GM12865 (cell line): ENCODE measurements at regions not wholly inside any gene's neighbourhood (a gene's known extent, or its start where the extent isn't known, plus 50 kb on each side); places are given as distances from the start of the nearest gene placed in this dataset.
A peak's percentile ranks its signal among the peaks of the same experiment; 100 is the strongest.

Experiments
- DNase-seq: peaks from one replicate; pipeline ENCODE4 v3.0.0; 2010; ENCODE audit warnings: low read depth
- H3K4me3 ChIP-seq: 2 replicates; pipeline ENCODE4 v1.5.1; 2011; ENCODE audit warnings: mild to moderate bottlenecking, low read depth, low read length, control low read depth
- TF ChIP-seq, protein P1 (sequence below): IDR thresholded peaks from 2 replicates; pipeline ENCODE4 v1.5.1; 2011; ENCODE audit warnings: low read length, control low read depth, low read depth, inconsistent platforms; ENCODE audit not compliant: insufficient read depth; ENCODE audit errors: missing control alignments

GRCh38 chr3:39748763-39749162 is 60.6 kb upstream of the MYRIP start:
- DNase-seq, result no peak
- no peak overlapping the region for H3K4me3 ChIP-seq
- TF ChIP-seq, protein P1, sequence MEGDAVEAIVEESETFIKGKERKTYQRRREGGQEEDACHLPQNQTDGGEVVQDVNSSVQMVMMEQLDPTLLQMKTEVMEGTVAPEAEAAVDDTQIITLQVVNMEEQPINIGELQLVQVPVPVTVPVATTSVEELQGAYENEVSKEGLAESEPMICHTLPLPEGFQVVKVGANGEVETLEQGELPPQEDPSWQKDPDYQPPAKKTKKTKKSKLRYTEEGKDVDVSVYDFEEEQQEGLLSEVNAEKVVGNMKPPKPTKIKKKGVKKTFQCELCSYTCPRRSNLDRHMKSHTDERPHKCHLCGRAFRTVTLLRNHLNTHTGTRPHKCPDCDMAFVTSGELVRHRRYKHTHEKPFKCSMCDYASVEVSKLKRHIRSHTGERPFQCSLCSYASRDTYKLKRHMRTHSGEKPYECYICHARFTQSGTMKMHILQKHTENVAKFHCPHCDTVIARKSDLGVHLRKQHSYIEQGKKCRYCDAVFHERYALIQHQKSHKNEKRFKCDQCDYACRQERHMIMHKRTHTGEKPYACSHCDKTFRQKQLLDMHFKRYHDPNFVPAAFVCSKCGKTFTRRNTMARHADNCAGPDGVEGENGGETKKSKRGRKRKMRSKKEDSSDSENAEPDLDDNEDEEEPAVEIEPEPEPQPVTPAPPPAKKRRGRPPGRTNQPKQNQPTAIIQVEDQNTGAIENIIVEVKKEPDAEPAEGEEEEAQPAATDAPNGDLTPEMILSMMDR, result no peak

GRCh38 chr3:39750712-39751111 is 58.7 kb upstream of the MYRIP start:
- H3K4me3 ChIP-seq, result no peak overlapping the region
- no peak for DNase-seq
- TF ChIP-seq, protein P1, result no peak

GRCh38 chr3:39751286-39751685 is 58.1 kb upstream of the MYRIP start:
- DNase-seq, result no peak
- TF ChIP-seq, protein P1, result no peak

GRCh38 chr3:39752019-39752637 is 57.3 kb upstream of the MYRIP start:
- H3K4me3 ChIP-seq, result no peak overlapping the region
- TF ChIP-seq, protein P1, result no peak
- no peak for DNase-seq

More at GRCh38 chr3:39751286-39751685, 58.1 kb upstream of the MYRIP start:
- H3K4me3 ChIP-seq, result no peak overlapping the region

GRCh38 chr3:39752751-39753150 is 56.7 kb upstream of the MYRIP start:
- TF ChIP-seq, protein P1, result no peak
- no peak for DNase-seq
- H3K4me3 ChIP-seq, result no peak overlapping the region

DNA sequence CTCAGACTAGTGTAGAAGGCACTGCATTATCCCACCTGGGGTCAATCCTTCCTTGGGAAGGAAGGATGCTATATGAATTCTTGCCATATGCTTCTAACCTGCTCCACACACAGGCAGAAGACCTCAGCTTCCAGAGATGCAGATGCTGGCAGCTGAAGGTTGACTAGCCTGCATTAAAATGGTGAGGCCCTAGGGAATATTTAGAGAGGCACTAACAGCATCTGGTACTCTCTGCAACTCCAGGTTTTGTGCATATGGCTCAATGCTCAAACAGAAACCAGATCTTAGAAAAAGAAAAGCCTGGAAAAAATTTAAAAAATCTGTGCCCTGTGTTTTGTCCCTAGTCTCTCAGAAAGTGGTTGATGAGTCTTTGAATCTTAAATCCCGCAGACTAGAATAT is 56.0 kb upstream of the MYRIP start:
- no peak overlapping the region for H3K4me3 ChIP-seq
- TF ChIP-seq, protein P1, result no peak
- no peak for DNase-seq

DNA sequence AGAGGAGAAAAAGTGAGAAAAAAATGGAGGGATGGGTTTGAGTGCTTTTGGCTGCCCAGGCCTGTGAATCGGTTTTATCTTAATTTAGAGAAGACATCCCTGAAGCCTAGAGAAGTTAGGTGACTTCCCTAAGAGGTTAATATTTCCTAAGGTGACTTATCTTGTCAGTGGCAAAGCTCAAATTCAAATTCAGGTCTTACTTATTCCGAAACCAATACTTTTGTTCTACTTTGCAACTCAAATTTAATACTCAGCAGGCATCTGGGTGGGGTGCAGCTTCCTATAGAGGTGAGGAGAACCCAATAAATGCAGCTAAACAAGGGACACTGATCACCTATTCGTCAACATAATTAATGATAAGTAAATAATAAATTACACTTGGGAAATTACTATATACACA is 54.9 kb upstream of the MYRIP start:
- DNase-seq, result peak; percentile 11
- no peak overlapping the region for H3K4me3 ChIP-seq
- TF ChIP-seq, protein P1, result no peak
